Left renal pelvis (tissue), 4 donors: ENCODE measurements at regions not wholly inside any gene's neighbourhood (a gene's known extent, or its start where the extent isn't known, plus 50 kb on each side); places are given as distances from the start of the nearest gene placed in this dataset.
"Not testable (repeated sequence)": the region's sequence is repeated elsewhere in the genome, so short reads cannot be mapped to it uniquely, and the experiment has no call there.

Source experiments
- DNase-seq, 4 donors: peaks; one replicate each; pipeline ENCODE4 v3.0.0-alpha.2; 2013; ENCODE audit warnings: low read depth in 4 of 4, low spot score in 3 of 4

GRCh38 chr2:8355102-8355859 lies 326.6 kb upstream of the ID2 start:
- no peak for DNase-seq

GRCh38 chr2:8357738-8358518 lies 323.9 kb upstream of the ID2 start:
- DNase-seq = no peak

- DNase-seq = no peak
Observed at GRCh38 chr2:8361930-8362329, 319.9 kb upstream of the ID2 start.

- DNase-seq = no peak
Observed at GRCh38 chr2:8363161-8363560, 318.7 kb upstream of the ID2 start.

- no peak for DNase-seq
Observed at GRCh38 chr2:8364668-8365067, 317.2 kb upstream of the ID2 start.

- DNase-seq = no peak
Observed at GRCh38 chr2:8365331-8365910, 316.4 kb upstream of the ID2 start.

GRCh38 chr2:8367833-8368232 lies 314.0 kb upstream of the ID2 start:
- no peak for DNase-seq

GRCh38 chr2:8368463-8368862 lies 313.4 kb upstream of the ID2 start:
- DNase-seq = no peak

- no peak for DNase-seq
Observed at GRCh38 chr2:8369522-8369921, 312.3 kb upstream of the ID2 start.

- DNase-seq = no peak
Observed at GRCh38 chr2:8370258-8370802, 311.5 kb upstream of the ID2 start.

GRCh38 chr2:8371653-8372052 lies 310.2 kb upstream of the ID2 start:
- DNase-seq = no peak

- no peak for DNase-seq
Observed at GRCh38 chr2:8374782-8375181, 307.1 kb upstream of the ID2 start.

- DNase-seq = no peak
Observed at GRCh38 chr2:8376603-8377410, 305.0 kb upstream of the ID2 start.

- DNase-seq = no peak
Observed at GRCh38 chr2:8378016-8378810, 303.6 kb upstream of the ID2 start.

GRCh38 chr2:8379128-8379527 lies 302.7 kb upstream of the ID2 start:
- DNase-seq = no peak

GRCh38 chr2:8379549-8379948 lies 302.3 kb upstream of the ID2 start:
- DNase-seq = no peak

- DNase-seq = no peak
Observed at GRCh38 chr2:8380026-8380425, 301.8 kb upstream of the ID2 start.

GRCh38 chr2:8380566-8380965 lies 301.3 kb upstream of the ID2 start:
- DNase-seq = no peak

GRCh38 chr2:8382485-8382884 lies 299.4 kb upstream of the ID2 start:
- DNase-seq = no peak

GRCh38 chr2:8386748-8387147 lies 295.1 kb upstream of the ID2 start:
- DNase-seq = not testable (repeated sequence)
